ENCODE measurements at regions not wholly inside any gene's neighbourhood (a gene's known extent, or its start where the extent isn't known, plus 50 kb on each side); places are given as distances from the start of the nearest gene placed in this dataset.

GRCh38 chr19:5253406-5254110 is 87.1 kb downstream of the PTPRS start:
- FAIRE-seq = no peak
- Histone ChIP-seq H3K4me3 (ENCODE audit: extremely low read depth in 1 of 4, insufficient read depth in 2 of 4, low read depth in 3 of 4, low read length in 4 of 4) (no peak overlapping the region), H2BK12ac (ENCODE audit: low read depth, low read length) (no peak overlapping the region), H4K91ac (replicated peaks; ENCODE audit: insufficient read length, low read length) (no peak overlapping the region), H4K5ac (ENCODE audit: insufficient read length, low read depth, low read length) (no peak overlapping the region), H3K18ac (ENCODE audit: extremely low read depth, low read length) (no peak overlapping the region), H4K20me1 (replicated peaks in 1 of 2; ENCODE audit: control insufficient read depth in 1 of 2, insufficient read depth in 2 of 2, low read length in 2 of 2) (no peaks in the 10 kb centered on the region), H3K9ac (replicated peaks in 1 of 4; ENCODE audit: extremely low read depth in 1 of 4, low read depth in 3 of 4, low read length in 3 of 4) (no peak overlapping the region), H3K14ac (ENCODE audit: insufficient read length) (no peak overlapping the region), H3K9me3 (ENCODE audit: insufficient read depth in 2 of 2, low read depth in 1 of 2, low read length in 1 of 2) (peaks cover 2 to 5% of the 10 kb centered on the region in 2 experiments; a peak in 2 of 4 replicates), H2BK20ac (ENCODE audit: low read length) (no peak overlapping the region), H3K27me3 (replicated peaks in 1 of 4; ENCODE audit: control insufficient read depth in 3 of 4, extremely low read depth in 1 of 4, insufficient read depth in 3 of 4, low read length in 3 of 4) (no peaks in the 10 kb centered on the region), H3K23me2 (ENCODE audit: low read depth, low read length) (no peaks in the 10 kb centered on the region), H2BK120ac (replicated peaks; ENCODE audit: low read depth, low read length) (no peak overlapping the region), H2BK15ac (ENCODE audit: low read length) (no peak overlapping the region), H3K79me1 (ENCODE audit: low read depth, low read length) (peaks cover 2% of the 10 kb centered on the region; the same call in 1 of the 2 replicates), H3K4me1 (replicated peaks in 1 of 4; ENCODE audit: control insufficient read depth in 3 of 4, insufficient read depth in 4 of 4, low read length in 3 of 4) (peaks cover 3 to 12% (median 8%) of the 10 kb centered on the region in 4 experiments; a peak in 6 of 7 replicates), H3K56ac (replicated peaks; ENCODE audit: insufficient read length, low read depth, low read length) (no peak overlapping the region), H2BK5ac (ENCODE audit: low read depth, low read length) (no peak overlapping the region), H3K4me2 (ENCODE audit: insufficient read depth in 1 of 2, low read depth in 2 of 2, low read length in 2 of 2) (no peak overlapping the region), H3K4ac (replicated peaks; ENCODE audit: insufficient read length, low read depth, low read length) (no peak overlapping the region), H3K79me2 (ENCODE audit: control insufficient read depth in 1 of 2, insufficient read depth in 2 of 2, low read length in 2 of 2) (no peaks in the 10 kb centered on the region), H2AFZ (ENCODE audit: low read length) (no peak overlapping the region), H4K8ac (ENCODE audit: extremely low read depth, insufficient read depth, low read length) (no peak overlapping the region; the same call in 1 of the 2 replicates), H2AK5ac (ENCODE audit: low read depth, low read length) (no peak overlapping the region), H3K23ac (ENCODE audit: insufficient read length) (no peak overlapping the region), H3K36me3 (ENCODE audit: control insufficient read depth in 2 of 4, insufficient read depth in 4 of 4, low read length in 3 of 4) (peaks cover 0 to 43% (median 21%) of the 10 kb centered on the region in 4 experiments; a peak in 5 of 8 replicates), H3K27ac (ENCODE audit: low read depth, low read length) (no peak overlapping the region)
- ChIA-PET CTCF (ENCODE audit: partially characterized antibody) (interaction anchor here (0.5 to 2.2 kb wide), 5 partner anchors 23 to 201 kb away, joined by 3 to 8 read pairs (median 5); no protein-coding TSS in a partner anchor), POLR2A (ENCODE audit: partially characterized antibody) (interaction anchor here (0.8 kb wide), 1 partner anchor 14 kb away, joined by 3 read pairs; no protein-coding TSS in a partner anchor)
- TF ChIP-seq NRF1 (IDR thresholded peaks at IDR 0.05; ENCODE audit: low read depth, low read length) (no peak), ASH2L (IDR thresholded peaks at IDR 0.05; ENCODE audit: low read length) (no peak), SP1 (IDR thresholded peaks at IDR 0.05; ENCODE audit: low read depth, low read length) (no peak), CEBPB (IDR thresholded peaks at IDR 0.05; ENCODE audit: low read depth, low read length) (no peak), CTBP2 (IDR thresholded peaks at IDR 0.05; ENCODE audit: borderline replicate concordance, insufficient read depth, insufficient read length, low read length) (no peak), CREB1 (IDR thresholded peaks at IDR 0.05) (no peak), POLR2AphosphoS5 (IDR thresholded peaks at IDR 0.05; ENCODE audit: low read depth, low read length) (no peak), EGR1 (IDR thresholded peaks at IDR 0.05; ENCODE audit: borderline replicate concordance, low read depth, low read length) (no peak), SUZ12 (IDR thresholded peaks at IDR 0.05; ENCODE audit: low read length) (no peak), TAF7 (optimal IDR thresholded peaks at IDR 0.05; ENCODE audit: borderline replicate concordance, low read depth, low read length) (no peak)
- TF ChIP-seq, protein P1, sequence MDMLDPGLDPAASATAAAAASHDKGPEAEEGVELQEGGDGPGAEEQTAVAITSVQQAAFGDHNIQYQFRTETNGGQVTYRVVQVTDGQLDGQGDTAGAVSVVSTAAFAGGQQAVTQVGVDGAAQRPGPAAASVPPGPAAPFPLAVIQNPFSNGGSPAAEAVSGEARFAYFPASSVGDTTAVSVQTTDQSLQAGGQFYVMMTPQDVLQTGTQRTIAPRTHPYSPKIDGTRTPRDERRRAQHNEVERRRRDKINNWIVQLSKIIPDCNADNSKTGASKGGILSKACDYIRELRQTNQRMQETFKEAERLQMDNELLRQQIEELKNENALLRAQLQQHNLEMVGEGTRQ (IDR thresholded peaks at IDR 0.05; ENCODE audit: low read length) = no peak
- DNase-seq (ENCODE audit: low read depth in 1 of 2, low spot score in 2 of 2) = no peak
- WGBS, 2 experiments (ENCODE audit: extremely low coverage in 1 of 2, insufficient coverage in 1 of 2, insufficient read length in 1 of 2, insufficient replicate concordance in 2 of 2, low coverage in 1 of 2, low lambda C conversion rate in 2 of 2, missing lambda C conversion rate in 1 of 2) = 84% methylated on average over 3 of the region's 3 CpGs; no CpG with 5 or more reads in 1 of the 2 experiments

Measured in H1 (cell line).